SU-DHL-6 (cell line): ENCODE measurements at regions not wholly inside any gene's neighbourhood (a gene's known extent, or its start where the extent isn't known, plus 50 kb on each side); places are given as distances from the start of the nearest gene placed in this dataset.

Source experiments
- H2AFZ ChIP-seq: fragments of 200-600 bp; sonication (generic); 2 replicates; pipeline ENCODE4 v1.6.1; 2014; ENCODE audit warnings: low read depth, mild to moderate bottlenecking, moderate library complexity, mixed read lengths, antibody characterized with exemption, low read length; ENCODE audit not compliant: severe bottlenecking
- H3F3A ChIP-seq: fragments of 200-600 bp; shearing (Covaris generic); 2 replicates; pipeline ENCODE4 v1.6.0; 2016; ENCODE audit warnings: antibody characterized with exemption, mild to moderate bottlenecking; ENCODE audit not compliant: insufficient read depth
- H3K27ac ChIP-seq: fragments of 200-600 bp; sonication (generic); 2 replicates; pipeline ENCODE4 v1.5.1; 2016; ENCODE audit warnings: low read depth, mild to moderate bottlenecking, low read length, moderate library complexity, mixed read lengths
- H3K27me3 ChIP-seq: fragments of 200-600 bp; sonication (generic), shearing (Covaris generic); 2 replicates; pipeline ENCODE4 v1.6.0; 2014; ENCODE audit warnings: mild to moderate bottlenecking, low read length
- H3K36me3 ChIP-seq: fragments of 200-600 bp; sonication (generic); 2 replicates; pipeline ENCODE4 v1.6.1; 2014; ENCODE audit warnings: mild to moderate bottlenecking, low read length, mixed read lengths
- H3K4me2 ChIP-seq: fragments of 300-600, 200-600 bp; shearing (Covaris generic), sonication (generic); 2 replicates; pipeline ENCODE4 v1.6.0; 2014; ENCODE audit warnings: low read length, low read depth, mild to moderate bottlenecking; ENCODE audit not compliant: poor library complexity, severe bottlenecking
- H3K4me3 ChIP-seq: fragments of 200-600 bp; sonication (generic); 2 replicates; pipeline ENCODE4 v1.5.1; 2014; ENCODE audit warnings: antibody characterized with exemption, low read length, mild to moderate bottlenecking, mixed read lengths; ENCODE audit not compliant: insufficient read depth, poor library complexity, severe bottlenecking
- H3K79me2 ChIP-seq: fragments of 200-600 bp; sonication (generic); 2 replicates; pipeline ENCODE4 v1.6.1; 2014; ENCODE audit warnings: mild to moderate bottlenecking, low read length, moderate library complexity; ENCODE audit not compliant: insufficient read depth
- H3K9ac ChIP-seq: fragments of 200-600 bp; sonication (generic); 2 replicates; pipeline ENCODE4 v1.7.0; 2014; ENCODE audit warnings: mild to moderate bottlenecking, low read length
- H3K9me2 ChIP-seq: fragments of 200-600 bp; sonication (generic); replicated peaks from 2 replicates; pipeline ENCODE4 v1.6.1; 2014; ENCODE audit warnings: low read length; ENCODE audit not compliant: insufficient read depth
- H3K9me3 ChIP-seq: fragments of 200-600 bp; sonication (generic); 2 replicates; pipeline ENCODE4 v1.6.1; 2014; ENCODE audit warnings: low read length, mixed read lengths; ENCODE audit not compliant: insufficient read depth
- H4K20me1 ChIP-seq: fragments of 200-600 bp; sonication (generic); 2 replicates; pipeline ENCODE4 v1.6.1; 2014; ENCODE audit warnings: low read depth, mild to moderate bottlenecking, antibody characterized with exemption, low read length, moderate library complexity, mixed read lengths
- EZH2phosphoT487 ChIP-seq: fragments of 200-600 bp; sonication (generic), shearing (Covaris generic); conservative IDR thresholded peaks from 2 replicates; pipeline ENCODE4 v1.6.1; 2018; ENCODE audit warnings: mild to moderate bottlenecking, antibody characterized with exemption, low read length, moderate library complexity, mixed read lengths
- TF ChIP-seq, protein P1 (sequence below): fragments of 200-600 bp; sonication (generic); IDR thresholded peaks from one replicate; pipeline ENCODE4 v1.5.1; 2017; ENCODE audit warnings: antibody characterized with exemption, mild to moderate bottlenecking, low read length, moderate library complexity; ENCODE audit not compliant: insufficient read depth, poor library complexity, severe bottlenecking

- H2AFZ ChIP-seq: no peak overlapping the region
- H3K4me3 ChIP-seq: no peak overlapping the region
- no peak overlapping the region for H3K9ac ChIP-seq
- no peaks in the 10 kb centered on the region for H3K36me3 ChIP-seq
- no peak overlapping the region for H3K4me2 ChIP-seq
- H3F3A ChIP-seq: no peaks in the 10 kb centered on the region
- H4K20me1 ChIP-seq: no peaks in the 10 kb centered on the region
- no peaks in the 10 kb centered on the region for H3K27me3 ChIP-seq
- H3K9me2 ChIP-seq: no peaks in the 10 kb centered on the region
- H3K9me3 ChIP-seq: no peaks in the 10 kb centered on the region
- no peak overlapping the region for H3K27ac ChIP-seq
- TF ChIP-seq EZH2phosphoT487: no peak
- TF ChIP-seq, protein P1, sequence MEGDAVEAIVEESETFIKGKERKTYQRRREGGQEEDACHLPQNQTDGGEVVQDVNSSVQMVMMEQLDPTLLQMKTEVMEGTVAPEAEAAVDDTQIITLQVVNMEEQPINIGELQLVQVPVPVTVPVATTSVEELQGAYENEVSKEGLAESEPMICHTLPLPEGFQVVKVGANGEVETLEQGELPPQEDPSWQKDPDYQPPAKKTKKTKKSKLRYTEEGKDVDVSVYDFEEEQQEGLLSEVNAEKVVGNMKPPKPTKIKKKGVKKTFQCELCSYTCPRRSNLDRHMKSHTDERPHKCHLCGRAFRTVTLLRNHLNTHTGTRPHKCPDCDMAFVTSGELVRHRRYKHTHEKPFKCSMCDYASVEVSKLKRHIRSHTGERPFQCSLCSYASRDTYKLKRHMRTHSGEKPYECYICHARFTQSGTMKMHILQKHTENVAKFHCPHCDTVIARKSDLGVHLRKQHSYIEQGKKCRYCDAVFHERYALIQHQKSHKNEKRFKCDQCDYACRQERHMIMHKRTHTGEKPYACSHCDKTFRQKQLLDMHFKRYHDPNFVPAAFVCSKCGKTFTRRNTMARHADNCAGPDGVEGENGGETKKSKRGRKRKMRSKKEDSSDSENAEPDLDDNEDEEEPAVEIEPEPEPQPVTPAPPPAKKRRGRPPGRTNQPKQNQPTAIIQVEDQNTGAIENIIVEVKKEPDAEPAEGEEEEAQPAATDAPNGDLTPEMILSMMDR: no peak
- no peaks in the 10 kb centered on the region for H3K79me2 ChIP-seq
Measured at GRCh38 chr20:19901226-19901625, 115.9 kb upstream of the NAA20 start.

DNA sequence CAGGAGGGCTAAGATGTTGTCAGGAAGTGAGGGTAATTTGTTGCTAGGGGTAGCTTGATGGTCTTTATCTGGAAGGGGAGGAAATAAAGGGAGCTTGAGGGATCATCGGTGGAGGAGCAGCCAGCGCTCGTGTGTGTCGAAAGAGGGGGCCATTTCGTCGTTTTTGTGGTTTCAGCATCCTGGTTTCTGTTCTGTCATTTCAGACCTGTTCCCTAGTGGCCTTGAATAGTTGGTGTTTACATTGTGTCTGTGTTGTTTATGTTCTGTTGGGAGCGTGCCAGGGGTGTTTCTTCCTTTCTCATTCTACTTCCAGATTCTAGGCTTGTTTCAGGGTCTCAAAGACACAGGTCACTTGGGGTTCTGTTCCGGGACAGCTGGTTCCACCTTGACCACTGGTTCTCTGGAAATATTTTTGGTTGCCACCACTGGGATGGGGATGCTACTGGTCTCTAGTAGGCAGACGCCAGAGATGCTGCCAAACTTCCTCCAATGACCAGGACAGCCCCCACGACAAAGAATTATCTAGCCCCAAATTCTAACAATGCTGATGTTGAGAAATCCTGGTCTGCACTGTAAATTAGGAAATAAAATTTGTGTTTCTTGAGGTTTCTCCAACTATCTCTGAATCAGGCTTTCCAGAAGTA is 113.9 kb upstream of the NAA20 start:
- no peak overlapping the region for H2AFZ ChIP-seq
- H4K20me1 ChIP-seq: no peaks in the 10 kb centered on the region
- no peaks in the 10 kb centered on the region for H3K79me2 ChIP-seq
- no peak overlapping the region for H3K4me3 ChIP-seq
- H3K9me2 ChIP-seq: no peaks in the 10 kb centered on the region
- H3K36me3 ChIP-seq: no peaks in the 10 kb centered on the region
- H3K9me3 ChIP-seq: no peaks in the 10 kb centered on the region
- no peaks in the 10 kb centered on the region for H3K27me3 ChIP-seq
- no peak overlapping the region for H3K4me2 ChIP-seq
- no peak for TF ChIP-seq EZH2phosphoT487
- TF ChIP-seq, protein P1: no peak
- no peak overlapping the region for H3K9ac ChIP-seq
- no peak overlapping the region for H3K27ac ChIP-seq
- H3F3A ChIP-seq: no peaks in the 10 kb centered on the region

- Histone ChIP-seq H3K9me2 (no peaks in the 10 kb centered on the region), H3K9me3 (no peaks in the 10 kb centered on the region), H4K20me1 (no peaks in the 10 kb centered on the region), H3K4me2 (no peak overlapping the region), H3K9ac (no peak overlapping the region), H3K79me2 (no peaks in the 10 kb centered on the region), H3K36me3 (no peaks in the 10 kb centered on the region), H3K4me3 (no peak overlapping the region), H3K27me3 (no peaks in the 10 kb centered on the region), H3K27ac (no peak overlapping the region), H2AFZ (no peak overlapping the region), H3F3A (no peaks in the 10 kb centered on the region)
- TF ChIP-seq EZH2phosphoT487: no peak
Measured at GRCh38 chr20:19907326-19908056, 109.7 kb upstream of the NAA20 start.

- Histone ChIP-seq H3K4me2 (no peak overlapping the region), H3K4me3 (no peak overlapping the region), H4K20me1 (no peaks in the 10 kb centered on the region), H3K9ac (no peak overlapping the region), H3K27ac (no peak overlapping the region), H2AFZ (no peak overlapping the region), H3K36me3 (no peaks in the 10 kb centered on the region), H3K79me2 (no peaks in the 10 kb centered on the region), H3F3A (no peaks in the 10 kb centered on the region), H3K27me3 (no peaks in the 10 kb centered on the region), H3K9me2 (no peaks in the 10 kb centered on the region), H3K9me3 (no peaks in the 10 kb centered on the region)
- TF ChIP-seq, protein P1: no peak
- no peak for TF ChIP-seq EZH2phosphoT487
Measured at GRCh38 chr20:19908576-19908975, 108.6 kb upstream of the NAA20 start.
